Liver (tissue), 8 donors: ENCODE measurements at regions not wholly inside any gene's neighbourhood (a gene's known extent, or its start where the extent isn't known, plus 50 kb on each side); places are given as distances from the start of the nearest gene placed in this dataset.

ENCODE experiments used
- DNase-seq: peaks from one replicate; pipeline ENCODE4 v3.0.0-alpha.2; 2017; ENCODE audit warnings: low spot score
- H3K27ac ChIP-seq, 2 donors: one replicate each; pipeline ENCODE4 v1.7.0; 2013; ENCODE audit warnings: inconsistent platforms in 2 of 2, low read length in 2 of 2, control low read depth in 1 of 2, low read depth in 1 of 2, mild to moderate bottlenecking in 1 of 2
- H3K27me3 ChIP-seq, 4 donors: one replicate each; pipeline versions ENCODE4 v1.6.1 to v1.7.0; 2013; ENCODE audit warnings: low read length in 3 of 4, inconsistent platforms in 1 of 4, mild to moderate bottlenecking in 1 of 4, moderate library complexity in 1 of 4; ENCODE audit not compliant: control insufficient read depth in 4 of 4, insufficient read depth in 4 of 4
- H3K36me3 ChIP-seq, 4 donors: one replicate each; pipeline versions ENCODE4 v1.6.1 to v1.7.0; 2013; ENCODE audit warnings: low read length in 3 of 4, mild to moderate bottlenecking in 3 of 4, low read depth in 1 of 4, moderate library complexity in 1 of 4; ENCODE audit not compliant: control insufficient read depth in 4 of 4, insufficient read depth in 3 of 4
- H3K4me1 ChIP-seq, 4 donors: one replicate each; pipeline versions ENCODE4 v1.6.1 to v1.7.0; 2013; ENCODE audit warnings: low read length in 3 of 4, mild to moderate bottlenecking in 3 of 4, moderate library complexity in 1 of 4; ENCODE audit not compliant: control insufficient read depth in 4 of 4, insufficient read depth in 4 of 4
- H3K4me3 ChIP-seq, 3 donors: one replicate each; pipeline versions ENCODE4 v1.6.1 to v1.7.0; 2013; ENCODE audit warnings: low read length in 3 of 3, control low read depth in 1 of 3, low read depth in 1 of 3, mild to moderate bottlenecking in 1 of 3
- H3K9ac ChIP-seq, 2 donors: one replicate each; pipeline ENCODE4 v1.7.0; 2013; ENCODE audit warnings: low read length in 2 of 2, mild to moderate bottlenecking in 2 of 2, moderate library complexity in 2 of 2, control low read depth in 1 of 2, low read depth in 1 of 2
- H3K9me3 ChIP-seq, 4 donors: one replicate each; pipeline versions ENCODE4 v1.6.1 to v1.7.0; 2013; ENCODE audit warnings: low read length in 3 of 4; ENCODE audit not compliant: control insufficient read depth in 4 of 4
- FOXA1 ChIP-seq: IDR thresholded peaks from 2 replicates; pipeline ENCODE4 v1.6.1; 2016; ENCODE audit warnings: antibody characterized with exemption
- FOXA2 ChIP-seq: IDR thresholded peaks from 2 replicates; pipeline ENCODE4 v1.6.1; 2016; ENCODE audit warnings: antibody characterized with exemption
- GABPA ChIP-seq, 2 donors: IDR thresholded peaks in 1 of 2; conservative IDR thresholded peaks in 1 of 2; 2 replicates each; pipeline ENCODE4 v1.6.1; 2016; ENCODE audit warnings: antibody characterized with exemption in 2 of 2, mild to moderate bottlenecking in 1 of 2, moderate library complexity in 1 of 2
- HNF4A ChIP-seq, 2 donors: conservative IDR thresholded peaks; 2 replicates each; pipeline ENCODE4 v1.6.1; 2016; ENCODE audit warnings: antibody characterized with exemption in 2 of 2, mild to moderate bottlenecking in 2 of 2
- HNF4G ChIP-seq: IDR thresholded peaks from 2 replicates; pipeline ENCODE4 v1.6.1; 2016; ENCODE audit warnings: antibody characterized with exemption
- JUND ChIP-seq, 2 donors: IDR thresholded peaks; 2 replicates each; pipeline ENCODE4 v1.6.1; 2016; ENCODE audit warnings: antibody characterized with exemption in 2 of 2
- NR2F2 ChIP-seq: IDR thresholded peaks from 2 replicates; pipeline ENCODE4 v1.6.1; 2016; ENCODE audit warnings: antibody characterized with exemption
- RAD21 ChIP-seq, 2 donors: IDR thresholded peaks; 2 replicates each; pipeline ENCODE4 v1.6.1; 2016; ENCODE audit warnings: antibody characterized with exemption in 2 of 2, mild to moderate bottlenecking in 2 of 2
- RXRA ChIP-seq, 2 donors: IDR thresholded peaks; 2 replicates each; pipeline ENCODE4 v1.6.1; 2017 to 2018; ENCODE audit warnings: antibody characterized with exemption in 2 of 2, mild to moderate bottlenecking in 1 of 2
- SP1 ChIP-seq: IDR thresholded peaks from 2 replicates; pipeline ENCODE4 v1.6.1; 2018; ENCODE audit warnings: antibody characterized with exemption, mild to moderate bottlenecking
- TAF1 ChIP-seq: conservative IDR thresholded peaks from 2 replicates; pipeline ENCODE4 v1.6.1; 2016; ENCODE audit warnings: antibody characterized with exemption, mild to moderate bottlenecking
- YY1 ChIP-seq: IDR thresholded peaks from 2 replicates; pipeline ENCODE4 v1.6.1; 2016; ENCODE audit warnings: antibody characterized with exemption, mild to moderate bottlenecking
- WGBS: extraction: QIAGEN DNeasy Blood & Tissue Kit; methylation state at CpG from one replicate; pipeline ENCODE4 v1.1.7; 2013; 5-methylcytosine and 5-hydroxymethylcytosine counted together
- TF ChIP-seq, protein P1 (sequence below): IDR thresholded peaks from 2 replicates; pipeline ENCODE4 v1.6.1; 2016; ENCODE audit warnings: antibody characterized with exemption
- TF ChIP-seq, protein P2 (sequence below): IDR thresholded peaks from 2 replicates; pipeline ENCODE4 v1.6.1; 2016; ENCODE audit warnings: antibody characterized with exemption
- TF ChIP-seq, protein P3 (sequence below): fragments of 150-350 bp; IDR thresholded peaks from 2 replicates; pipeline ENCODE4 v1.5.1; 2017; ENCODE audit warnings: improper control_type of control experiment, low read depth, low read length; ENCODE audit not compliant: missing input control
- TF ChIP-seq, protein P4 (sequence below): IDR thresholded peaks from 2 replicates; pipeline ENCODE4 v1.6.1; 2016; ENCODE audit warnings: antibody characterized with exemption, mild to moderate bottlenecking
- TF ChIP-seq, protein P5 (sequence below): IDR thresholded peaks from 2 replicates; pipeline ENCODE4 v1.6.1; 2016; ENCODE audit warnings: antibody characterized with exemption
- donor health status: healthy.
- donor health status: healthy.
- donor health status: healthy.
- donor health status: healthy.
- donor health status: healthy.

DNA sequence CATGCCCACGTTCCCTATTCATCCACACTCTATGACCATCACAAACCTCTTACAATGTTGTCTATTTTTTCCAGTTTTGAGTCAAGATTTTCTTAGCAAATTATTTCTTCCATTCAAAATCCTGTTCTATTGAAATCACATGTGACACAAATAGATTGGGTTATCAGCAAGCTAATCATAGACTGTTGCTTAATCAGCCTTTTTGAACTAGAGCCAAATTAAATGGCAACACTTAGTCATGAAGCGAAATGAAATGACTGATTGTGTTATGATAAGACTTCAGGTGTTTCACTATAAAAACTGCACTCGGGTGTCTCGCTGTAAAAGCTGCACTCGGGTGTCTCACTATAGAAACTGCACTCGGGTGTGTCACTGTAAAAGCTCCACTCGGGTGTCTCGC lies 890.0 kb upstream of the FRG1 start:
- no peak overlapping the region for H3K9ac ChIP-seq
- no peaks in the 10 kb centered on the region for H3K36me3 ChIP-seq
- H3K4me3 ChIP-seq: no peak overlapping the region
- H3K9me3 ChIP-seq: no peaks in the 10 kb centered on the region
- no peak overlapping the region for H3K27ac ChIP-seq
- H3K27me3 ChIP-seq: no peaks in the 10 kb centered on the region
- no peaks in the 10 kb centered on the region for H3K4me1 ChIP-seq
- 73% methylated on average over 8 of the region's 8 CpGs for WGBS
- TF ChIP-seq NR2F2 (no peak), GABPA (IDR thresholded peaks at IDR 0.05 in 1 of 2, conservative IDR thresholded peaks at IDR 0.05 in 1 of 2) (no peak), TAF1 (no peak), HNF4A (conservative IDR thresholded peaks at IDR 0.05) (no peak), YY1 (no peak), RXRA (IDR thresholded peaks at IDR 0.05) (no peak), FOXA1 (no peak), JUND (IDR thresholded peaks at IDR 0.05) (no peak)
- TF ChIP-seq, protein P1, sequence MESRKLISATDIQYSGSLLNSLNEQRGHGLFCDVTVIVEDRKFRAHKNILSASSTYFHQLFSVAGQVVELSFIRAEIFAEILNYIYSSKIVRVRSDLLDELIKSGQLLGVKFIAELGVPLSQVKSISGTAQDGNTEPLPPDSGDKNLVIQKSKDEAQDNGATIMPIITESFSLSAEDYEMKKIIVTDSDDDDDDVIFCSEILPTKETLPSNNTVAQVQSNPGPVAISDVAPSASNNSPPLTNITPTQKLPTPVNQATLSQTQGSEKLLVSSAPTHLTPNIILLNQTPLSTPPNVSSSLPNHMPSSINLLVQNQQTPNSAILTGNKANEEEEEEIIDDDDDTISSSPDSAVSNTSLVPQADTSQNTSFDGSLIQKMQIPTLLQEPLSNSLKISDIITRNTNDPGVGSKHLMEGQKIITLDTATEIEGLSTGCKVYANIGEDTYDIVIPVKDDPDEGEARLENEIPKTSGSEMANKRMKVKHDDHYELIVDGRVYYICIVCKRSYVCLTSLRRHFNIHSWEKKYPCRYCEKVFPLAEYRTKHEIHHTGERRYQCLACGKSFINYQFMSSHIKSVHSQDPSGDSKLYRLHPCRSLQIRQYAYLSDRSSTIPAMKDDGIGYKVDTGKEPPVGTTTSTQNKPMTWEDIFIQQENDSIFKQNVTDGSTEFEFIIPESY: no peak
- TF ChIP-seq, protein P2, sequence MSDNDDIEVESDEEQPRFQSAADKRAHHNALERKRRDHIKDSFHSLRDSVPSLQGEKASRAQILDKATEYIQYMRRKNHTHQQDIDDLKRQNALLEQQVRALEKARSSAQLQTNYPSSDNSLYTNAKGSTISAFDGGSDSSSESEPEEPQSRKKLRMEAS: no peak
- no peak for DNase-seq

DNA sequence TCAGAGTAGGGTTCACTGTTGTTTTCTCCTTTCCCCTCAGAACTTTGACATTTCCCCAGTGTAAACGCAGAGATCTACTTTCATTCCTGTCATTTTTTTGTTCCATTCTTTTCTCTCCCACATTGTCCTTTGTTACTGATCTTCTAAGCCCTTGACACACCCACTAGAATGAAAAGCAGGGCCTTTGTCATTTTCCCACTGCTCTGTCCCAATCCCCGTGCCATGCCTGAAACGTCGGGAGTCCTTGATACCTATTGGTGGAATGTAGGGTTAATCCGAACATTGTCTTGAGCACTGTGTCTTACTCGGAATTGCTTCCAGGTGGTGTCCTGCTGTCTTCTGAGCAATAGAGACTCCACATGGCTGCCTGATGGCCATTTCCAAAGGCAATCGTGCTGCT lies 887.1 kb upstream of the FRG1 start:
- 76% methylated on average over 7 of the region's 7 CpGs for WGBS
- Histone ChIP-seq H3K4me3 (no peak overlapping the region), H3K36me3 (no peaks in the 10 kb centered on the region), H3K4me1 (no peaks in the 10 kb centered on the region), H3K27ac (no peak overlapping the region), H3K9me3 (no peaks in the 10 kb centered on the region), H3K27me3 (no peaks in the 10 kb centered on the region), H3K9ac (no peak overlapping the region)
- TF ChIP-seq, protein P3, sequence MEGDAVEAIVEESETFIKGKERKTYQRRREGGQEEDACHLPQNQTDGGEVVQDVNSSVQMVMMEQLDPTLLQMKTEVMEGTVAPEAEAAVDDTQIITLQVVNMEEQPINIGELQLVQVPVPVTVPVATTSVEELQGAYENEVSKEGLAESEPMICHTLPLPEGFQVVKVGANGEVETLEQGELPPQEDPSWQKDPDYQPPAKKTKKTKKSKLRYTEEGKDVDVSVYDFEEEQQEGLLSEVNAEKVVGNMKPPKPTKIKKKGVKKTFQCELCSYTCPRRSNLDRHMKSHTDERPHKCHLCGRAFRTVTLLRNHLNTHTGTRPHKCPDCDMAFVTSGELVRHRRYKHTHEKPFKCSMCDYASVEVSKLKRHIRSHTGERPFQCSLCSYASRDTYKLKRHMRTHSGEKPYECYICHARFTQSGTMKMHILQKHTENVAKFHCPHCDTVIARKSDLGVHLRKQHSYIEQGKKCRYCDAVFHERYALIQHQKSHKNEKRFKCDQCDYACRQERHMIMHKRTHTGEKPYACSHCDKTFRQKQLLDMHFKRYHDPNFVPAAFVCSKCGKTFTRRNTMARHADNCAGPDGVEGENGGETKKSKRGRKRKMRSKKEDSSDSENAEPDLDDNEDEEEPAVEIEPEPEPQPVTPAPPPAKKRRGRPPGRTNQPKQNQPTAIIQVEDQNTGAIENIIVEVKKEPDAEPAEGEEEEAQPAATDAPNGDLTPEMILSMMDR: no peak
- TF ChIP-seq GABPA (IDR thresholded peaks at IDR 0.05 in 1 of 2, conservative IDR thresholded peaks at IDR 0.05 in 1 of 2): no peak
- TF ChIP-seq FOXA2: no peak
- TF ChIP-seq JUND (IDR thresholded peaks at IDR 0.05): no peak
- TF ChIP-seq FOXA1: no peak
- TF ChIP-seq, protein P2: no peak
- TF ChIP-seq, protein P4, sequence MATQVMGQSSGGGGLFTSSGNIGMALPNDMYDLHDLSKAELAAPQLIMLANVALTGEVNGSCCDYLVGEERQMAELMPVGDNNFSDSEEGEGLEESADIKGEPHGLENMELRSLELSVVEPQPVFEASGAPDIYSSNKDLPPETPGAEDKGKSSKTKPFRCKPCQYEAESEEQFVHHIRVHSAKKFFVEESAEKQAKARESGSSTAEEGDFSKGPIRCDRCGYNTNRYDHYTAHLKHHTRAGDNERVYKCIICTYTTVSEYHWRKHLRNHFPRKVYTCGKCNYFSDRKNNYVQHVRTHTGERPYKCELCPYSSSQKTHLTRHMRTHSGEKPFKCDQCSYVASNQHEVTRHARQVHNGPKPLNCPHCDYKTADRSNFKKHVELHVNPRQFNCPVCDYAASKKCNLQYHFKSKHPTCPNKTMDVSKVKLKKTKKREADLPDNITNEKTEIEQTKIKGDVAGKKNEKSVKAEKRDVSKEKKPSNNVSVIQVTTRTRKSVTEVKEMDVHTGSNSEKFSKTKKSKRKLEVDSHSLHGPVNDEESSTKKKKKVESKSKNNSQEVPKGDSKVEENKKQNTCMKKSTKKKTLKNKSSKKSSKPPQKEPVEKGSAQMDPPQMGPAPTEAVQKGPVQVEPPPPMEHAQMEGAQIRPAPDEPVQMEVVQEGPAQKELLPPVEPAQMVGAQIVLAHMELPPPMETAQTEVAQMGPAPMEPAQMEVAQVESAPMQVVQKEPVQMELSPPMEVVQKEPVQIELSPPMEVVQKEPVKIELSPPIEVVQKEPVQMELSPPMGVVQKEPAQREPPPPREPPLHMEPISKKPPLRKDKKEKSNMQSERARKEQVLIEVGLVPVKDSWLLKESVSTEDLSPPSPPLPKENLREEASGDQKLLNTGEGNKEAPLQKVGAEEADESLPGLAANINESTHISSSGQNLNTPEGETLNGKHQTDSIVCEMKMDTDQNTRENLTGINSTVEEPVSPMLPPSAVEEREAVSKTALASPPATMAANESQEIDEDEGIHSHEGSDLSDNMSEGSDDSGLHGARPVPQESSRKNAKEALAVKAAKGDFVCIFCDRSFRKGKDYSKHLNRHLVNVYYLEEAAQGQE: no peak
- no peak for TF ChIP-seq RAD21 (IDR thresholded peaks at IDR 0.05)
- TF ChIP-seq SP1: no peak
- TF ChIP-seq YY1: no peak
- TF ChIP-seq RXRA (IDR thresholded peaks at IDR 0.05): no peak
- no peak for TF ChIP-seq HNF4G
- TF ChIP-seq, protein P5, sequence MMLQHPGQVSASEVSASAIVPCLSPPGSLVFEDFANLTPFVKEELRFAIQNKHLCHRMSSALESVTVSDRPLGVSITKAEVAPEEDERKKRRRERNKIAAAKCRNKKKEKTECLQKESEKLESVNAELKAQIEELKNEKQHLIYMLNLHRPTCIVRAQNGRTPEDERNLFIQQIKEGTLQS: no peak
- no peak for TF ChIP-seq HNF4A (conservative IDR thresholded peaks at IDR 0.05)
- DNase-seq: no peak
